Testis (tissue), 2 donors: ENCODE measurements at regions not wholly inside any gene's neighbourhood (a gene's known extent, or its start where the extent isn't known, plus 50 kb on each side); places are given as distances from the start of the nearest gene placed in this dataset.
"Not testable (repeated sequence)": the region's sequence is repeated elsewhere in the genome, so short reads cannot be mapped to it uniquely, and the experiment has no call there.

Experiments
- DNase-seq: peaks from one replicate; pipeline ENCODE4 v3.0.0-alpha.2; 2019
- H3K27ac ChIP-seq, 2 donors: fragments of 200-600 bp; sonication (generic); one replicate each; pipeline ENCODE4 v1.5.1; 2019
- H3K27me3 ChIP-seq: fragments of 200-600 bp; sonication (generic); one replicate; pipeline ENCODE4 v1.5.1; 2019
- H3K36me3 ChIP-seq: fragments of 200-600 bp; sonication (generic); one replicate; pipeline ENCODE4 v1.5.1; 2017; ENCODE audit warnings: low read depth; ENCODE audit errors: missing control alignments
- H3K4me1 ChIP-seq: fragments of 200-600 bp; sonication (generic); one replicate; pipeline ENCODE4 v1.5.1; 2019
- H3K4me3 ChIP-seq, 2 donors: fragments of 200-600 bp; sonication (generic); one replicate each; pipeline ENCODE4 v1.5.1; 2017 to 2019
- H3K9me3 ChIP-seq: fragments of 200-600 bp; sonication (generic); one replicate; pipeline ENCODE4 v1.5.1; 2017
- POLR2A ChIP-seq: fragments of 450-650 bp; IDR thresholded peaks from one replicate; pipeline ENCODE4 v1.6.1; 2017; ENCODE audit warnings: antibody characterized with exemption, mild to moderate bottlenecking, moderate library complexity
- WGBS, 2 donors: methylation state at CpG; one replicate each; pipeline ENCODE4 v1.1.5; 2018; 5-methylcytosine and 5-hydroxymethylcytosine counted together
- intact Hi-C: fragments of 100-400 bp; cut with DNase I; formaldehyde crosslinking; loops from one replicate; pipeline ENCODE4 v1.15.1; 2023; ENCODE audit warnings: low total_unique reads
- TF ChIP-seq, protein P1 (sequence below), 3 experiments: fragments of 450-650 bp in 2 of 3; fragments of 200-600 bp in 1 of 3; sonication (generic) in 1 of 3; IDR thresholded peaks; one replicate each; pipeline ENCODE4 v1.5.1; 2016 to 2019; ENCODE audit warnings: antibody characterized with exemption in 3 of 3, mild to moderate bottlenecking in 2 of 3, moderate library complexity in 1 of 3

- Histone ChIP-seq H3K27me3 (no peaks in the 10 kb centered on the region), H3K4me1 (no peaks in the 10 kb centered on the region), H3K4me3 (no peak overlapping the region), H3K9me3 (no peaks in the 10 kb centered on the region), H3K27ac (no peak overlapping the region), H3K36me3 (no peaks in the 10 kb centered on the region)
- TF ChIP-seq, protein P1, sequence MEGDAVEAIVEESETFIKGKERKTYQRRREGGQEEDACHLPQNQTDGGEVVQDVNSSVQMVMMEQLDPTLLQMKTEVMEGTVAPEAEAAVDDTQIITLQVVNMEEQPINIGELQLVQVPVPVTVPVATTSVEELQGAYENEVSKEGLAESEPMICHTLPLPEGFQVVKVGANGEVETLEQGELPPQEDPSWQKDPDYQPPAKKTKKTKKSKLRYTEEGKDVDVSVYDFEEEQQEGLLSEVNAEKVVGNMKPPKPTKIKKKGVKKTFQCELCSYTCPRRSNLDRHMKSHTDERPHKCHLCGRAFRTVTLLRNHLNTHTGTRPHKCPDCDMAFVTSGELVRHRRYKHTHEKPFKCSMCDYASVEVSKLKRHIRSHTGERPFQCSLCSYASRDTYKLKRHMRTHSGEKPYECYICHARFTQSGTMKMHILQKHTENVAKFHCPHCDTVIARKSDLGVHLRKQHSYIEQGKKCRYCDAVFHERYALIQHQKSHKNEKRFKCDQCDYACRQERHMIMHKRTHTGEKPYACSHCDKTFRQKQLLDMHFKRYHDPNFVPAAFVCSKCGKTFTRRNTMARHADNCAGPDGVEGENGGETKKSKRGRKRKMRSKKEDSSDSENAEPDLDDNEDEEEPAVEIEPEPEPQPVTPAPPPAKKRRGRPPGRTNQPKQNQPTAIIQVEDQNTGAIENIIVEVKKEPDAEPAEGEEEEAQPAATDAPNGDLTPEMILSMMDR (IDR thresholded peaks at IDR 0.05) = no peak
- no peak for TF ChIP-seq POLR2A
- intact Hi-C loops = no loop called here
- no peak for DNase-seq
- 57% methylated on average over 1 of the region's 1 CpG for WGBS, 2 donors
Observed at GRCh38 chr5:50300878-50301277, 140.2 kb downstream of the EMB start.

- Histone ChIP-seq H3K27ac (no peak overlapping the region), H3K4me3 (no peak overlapping the region), H3K9me3 (no peaks in the 10 kb centered on the region), H3K27me3 (no peaks in the 10 kb centered on the region), H3K4me1 (no peaks in the 10 kb centered on the region), H3K36me3 (no peaks in the 10 kb centered on the region)
- intact Hi-C loops = no loop called here
- no peak for DNase-seq
- WGBS, 2 donors = 57 to 71% methylated on average over 1 of the region's 1 CpG
- TF ChIP-seq, protein P1 (IDR thresholded peaks at IDR 0.05) = no peak
- TF ChIP-seq POLR2A = no peak
Observed at GRCh38 chr5:50299896-50300295, 141.2 kb downstream of the EMB start.

GRCh38 chr5:50292735-50293394 lies 148.2 kb downstream of the EMB start:
- H3K36me3 ChIP-seq = no peaks in the 10 kb centered on the region
- 80 to 87% methylated on average over 2 to 9 of the region's 9 CpGs for WGBS, 2 donors
- no peak overlapping the region for H3K27ac ChIP-seq
- no peak for DNase-seq
- intact Hi-C loops = no loop called here
- H3K9me3 ChIP-seq = no peaks in the 10 kb centered on the region
- H3K27me3 ChIP-seq = no peaks in the 10 kb centered on the region
- H3K4me3 ChIP-seq = no peak overlapping the region
- H3K4me1 ChIP-seq = no peaks in the 10 kb centered on the region
- TF ChIP-seq, protein P1 (IDR thresholded peaks at IDR 0.05) = no peak
- TF ChIP-seq POLR2A = no peak

DNA sequence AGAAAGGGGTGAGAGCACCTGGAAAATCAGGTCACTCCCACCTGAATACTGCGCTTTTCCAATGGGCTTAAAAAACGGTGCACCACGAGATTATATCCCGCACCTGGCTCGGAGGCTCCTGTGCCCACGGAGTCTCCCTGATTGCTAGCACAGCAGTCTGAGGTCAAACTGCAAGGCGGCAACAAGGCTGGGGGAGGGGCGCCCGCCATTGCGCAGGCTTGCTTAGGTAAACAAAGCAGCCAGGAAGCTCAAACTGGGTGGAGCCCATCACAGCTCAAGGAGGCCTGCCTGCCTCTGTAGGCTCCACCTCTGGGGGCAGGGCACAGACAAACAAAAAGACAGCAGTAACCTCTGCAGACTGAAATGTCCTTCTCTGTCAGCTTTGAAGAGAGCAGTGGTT lies 160.6 kb downstream of the EMB start:
- DNase-seq, H3K4me3 ChIP-seq, H3K27me3 ChIP-seq, H3K27ac ChIP-seq, H3K36me3 ChIP-seq, H3K9me3 ChIP-seq, intact Hi-C loops, H3K4me1 ChIP-seq: not testable (repeated sequence)
- WGBS, 2 donors = 73 to 87% methylated on average over 9 to 10 of the region's 10 CpGs
